ENCODE measurements at regions not wholly inside any gene's neighbourhood (a gene's known extent, or its start where the extent isn't known, plus 50 kb on each side); places are given as distances from the start of the nearest gene placed in this dataset.
"Not testable (repeated sequence)": the region's sequence is repeated elsewhere in the genome, so short reads cannot be mapped to it uniquely, and the experiment has no call there.

- DNase-seq (ENCODE audit: low spot score): no peak
Observed at GRCh38 chr11:23564370-23564769, 704.1 kb upstream of the CCDC179 start.

- DNase-seq (ENCODE audit: low spot score): no peak
Observed at GRCh38 chr11:23569134-23569533, 708.9 kb upstream of the CCDC179 start.

GRCh38 chr11:23569547-23569946 is 709.3 kb upstream of the CCDC179 start:
- no peak for DNase-seq (ENCODE audit: low spot score)

GRCh38 chr11:23570828-23571227 is 710.6 kb upstream of the CCDC179 start:
- DNase-seq (ENCODE audit: low spot score): no peak

GRCh38 chr11:23573429-23573828 is 713.2 kb upstream of the CCDC179 start:
- no peak for DNase-seq (ENCODE audit: low spot score)

GRCh38 chr11:23574149-23574548 is 713.9 kb upstream of the CCDC179 start:
- DNase-seq (ENCODE audit: low spot score): no peak

GRCh38 chr11:23577296-23577695 is 717.0 kb upstream of the CCDC179 start:
- DNase-seq (ENCODE audit: low spot score): no peak

- DNase-seq (ENCODE audit: low spot score): no peak
Observed at GRCh38 chr11:23585416-23586104, 725.3 kb upstream of the CCDC179 start.

GRCh38 chr11:23586173-23586572 is 725.9 kb upstream of the CCDC179 start:
- DNase-seq (ENCODE audit: low spot score): no peak

- no peak for DNase-seq (ENCODE audit: low spot score)
Observed at GRCh38 chr11:23590596-23591308, 730.5 kb upstream of the CCDC179 start.

- DNase-seq (ENCODE audit: low spot score): no peak
Observed at GRCh38 chr11:23594755-23595154, 734.5 kb upstream of the CCDC179 start.

- no peak for DNase-seq (ENCODE audit: low spot score)
Observed at GRCh38 chr11:23604966-23605365, 744.7 kb upstream of the CCDC179 start.

- no peak for DNase-seq (ENCODE audit: low spot score)
Observed at GRCh38 chr11:23606191-23606590, 745.9 kb upstream of the CCDC179 start.

GRCh38 chr11:23611726-23612125 is 751.5 kb upstream of the CCDC179 start:
- DNase-seq (ENCODE audit: low spot score): no peak

- DNase-seq (ENCODE audit: low spot score): no peak
Observed at GRCh38 chr11:23620617-23621016, 760.3 kb upstream of the CCDC179 start.

- DNase-seq (ENCODE audit: low spot score): no peak
Observed at GRCh38 chr11:23632293-23632692, 772.0 kb upstream of the CCDC179 start.

- no peak for DNase-seq (ENCODE audit: low spot score)
Observed at GRCh38 chr11:23644443-23644842, 784.2 kb upstream of the CCDC179 start.

- not testable (repeated sequence) for DNase-seq (ENCODE audit: low spot score)
Observed at GRCh38 chr11:23652336-23652735, 792.1 kb upstream of the CCDC179 start.

GRCh38 chr11:23653071-23653675 is 792.9 kb upstream of the CCDC179 start:
- DNase-seq (ENCODE audit: low spot score): no peak

GRCh38 chr11:23668324-23668723 is 808.0 kb upstream of the CCDC179 start:
- no peak for DNase-seq (ENCODE audit: low spot score)

- DNase-seq (ENCODE audit: low spot score): no peak
Observed at GRCh38 chr11:23673366-23673765, 813.1 kb upstream of the CCDC179 start.

- no peak for DNase-seq (ENCODE audit: low spot score)
Observed at GRCh38 chr11:23674866-23675265, 814.6 kb upstream of the CCDC179 start.

GRCh38 chr11:23679041-23679440 is 817.8 kb upstream of the LUZP2 start:
- no peak for DNase-seq (ENCODE audit: low spot score)
